ENCODE measurements at regions not wholly inside any gene's neighbourhood (a gene's known extent, or its start where the extent isn't known, plus 50 kb on each side); places are given as distances from the start of the nearest gene placed in this dataset.

DNA sequence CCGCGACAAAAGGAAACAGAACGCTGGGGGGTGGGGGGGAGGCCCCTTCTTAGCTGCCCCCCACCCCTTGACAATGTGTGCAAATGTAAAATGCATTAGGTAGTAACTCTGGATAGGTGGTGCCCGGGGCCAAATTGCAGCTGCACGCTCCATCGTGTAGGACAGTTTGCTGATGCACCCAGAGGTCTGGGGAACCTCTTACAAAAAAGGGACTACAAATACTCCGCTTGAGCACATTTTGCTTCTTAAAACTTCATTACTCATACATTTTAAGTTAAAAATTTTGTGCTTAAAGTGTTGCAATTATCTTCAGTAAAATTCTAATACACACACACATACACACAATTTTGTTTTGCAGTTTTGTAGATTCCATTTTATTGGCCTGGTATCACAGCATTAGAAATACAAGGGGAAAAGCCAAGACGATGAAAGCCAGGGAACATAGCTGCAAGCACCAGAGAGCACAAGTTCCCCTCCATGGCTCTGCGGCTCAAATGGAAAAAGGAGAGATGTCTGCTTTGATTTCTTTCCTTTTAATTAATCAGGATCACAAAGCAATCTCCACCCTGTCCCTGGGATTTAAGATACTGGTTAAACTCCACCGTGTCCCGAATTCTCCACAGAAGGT is 582.1 kb downstream of the ZEB2 start:
- H3K9me3 ChIP-seq (ENCODE audit: control insufficient read depth in 4 of 4, low read length in 3 of 4), result no peaks in the 10 kb centered on the region
- TF ChIP-seq FOXA2 (IDR thresholded peaks at IDR 0.05) (no peak), HNF4G (IDR thresholded peaks at IDR 0.05) (no peak), YY1 (IDR thresholded peaks at IDR 0.05) (no peak), HNF4A (conservative IDR thresholded peaks at IDR 0.05) (no peak)
- peaks cover 0 to 16% (median 0%) of the 10 kb centered on the region in 4 donors for H3K27me3 ChIP-seq (ENCODE audit: control insufficient read depth in 4 of 4, insufficient read depth in 4 of 4, low read length in 3 of 4)
- DNase-seq (ENCODE audit: low spot score), result no peak
- no peak overlapping the region for H3K9ac ChIP-seq (ENCODE audit: low read depth in 1 of 2, low read length in 2 of 2)
- peak overlapping the region; percentile 6 to 73 for H3K27ac ChIP-seq (ENCODE audit: low read depth in 1 of 2, low read length in 2 of 2)
- peak overlapping the region in 2 of 3 donors; percentile 35 to 56 for H3K4me3 ChIP-seq (ENCODE audit: low read depth in 1 of 3, low read length in 3 of 3)
- 20% methylated on average over 11 of the region's 11 CpGs for WGBS
- peaks cover 5 to 15% (median 12%) of the 10 kb centered on the region in 4 donors for H3K4me1 ChIP-seq (ENCODE audit: control insufficient read depth in 4 of 4, insufficient read depth in 4 of 4, low read length in 3 of 4)
- no peaks in the 10 kb centered on the region for H3K36me3 ChIP-seq (ENCODE audit: control insufficient read depth in 4 of 4, insufficient read depth in 3 of 4, low read depth in 1 of 4, low read length in 3 of 4)

DNA sequence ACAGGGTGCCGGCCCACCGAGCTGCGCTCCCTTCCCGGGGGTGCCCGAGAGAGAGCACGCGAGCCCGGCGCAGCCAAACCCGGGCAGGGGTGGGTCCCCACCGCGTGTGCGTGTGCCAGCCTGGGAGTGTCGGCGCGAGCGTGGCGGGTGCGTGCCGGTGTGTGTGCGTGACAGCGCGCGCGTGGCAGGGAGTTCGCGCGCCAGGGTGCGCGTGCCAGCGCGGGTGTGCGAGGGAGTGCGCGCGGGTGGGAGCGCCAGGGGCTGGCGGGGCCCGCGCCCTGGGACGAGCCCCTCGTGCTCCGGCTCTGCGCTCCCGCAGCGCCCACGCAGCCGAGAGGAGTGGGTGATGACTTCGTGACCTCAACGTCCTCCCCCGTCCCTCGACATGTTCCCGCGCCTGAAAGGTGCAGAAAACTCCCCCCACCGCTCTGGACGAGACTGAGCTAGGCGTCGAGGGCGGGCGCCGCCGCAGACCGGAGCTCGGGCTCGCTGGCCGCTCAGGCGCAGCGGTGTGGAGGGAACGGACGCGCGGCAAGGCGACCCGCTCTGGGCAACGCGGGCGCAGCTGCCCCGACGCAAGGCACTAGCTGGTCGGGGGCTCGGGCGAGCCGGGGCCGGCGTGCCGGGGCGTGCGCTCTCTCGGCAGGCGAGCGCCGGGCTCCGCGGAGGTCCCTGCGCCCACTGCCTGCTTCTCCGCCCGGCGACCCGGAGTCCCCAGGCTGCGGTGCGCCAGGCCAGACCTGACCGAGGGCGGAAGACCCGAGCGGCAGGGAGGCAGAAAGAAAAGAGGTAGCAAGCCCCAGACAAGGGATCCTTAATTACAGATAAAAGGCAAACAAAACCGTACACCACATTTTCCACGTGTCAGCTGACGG is 582.8 kb downstream of the ZEB2 start:
- peaks cover 0 to 16% (median 0%) of the 10 kb centered on the region in 4 donors for H3K27me3 ChIP-seq (ENCODE audit: control insufficient read depth in 4 of 4, insufficient read depth in 4 of 4, low read length in 3 of 4)
- peaks cover 5 to 15% (median 12%) of the 10 kb centered on the region in 4 donors for H3K4me1 ChIP-seq (ENCODE audit: control insufficient read depth in 4 of 4, insufficient read depth in 4 of 4, low read length in 3 of 4)
- H3K9me3 ChIP-seq (ENCODE audit: control insufficient read depth in 4 of 4, low read length in 3 of 4), result no peaks in the 10 kb centered on the region
- no peaks in the 10 kb centered on the region for H3K36me3 ChIP-seq (ENCODE audit: control insufficient read depth in 4 of 4, insufficient read depth in 3 of 4, low read depth in 1 of 4, low read length in 3 of 4)
- peak overlapping the region; percentile 6 to 73 for H3K27ac ChIP-seq (ENCODE audit: low read depth in 1 of 2, low read length in 2 of 2)
- TF ChIP-seq GABPA (IDR thresholded peaks at IDR 0.05 in 1 of 2, conservative IDR thresholded peaks at IDR 0.05 in 1 of 2), result no peak
- no peak for TF ChIP-seq NR2F2 (IDR thresholded peaks at IDR 0.05)
- no peak for TF ChIP-seq FOXA2 (IDR thresholded peaks at IDR 0.05)
- TF ChIP-seq JUND (IDR thresholded peaks at IDR 0.05), result no peak
- no peak for TF ChIP-seq RXRA (IDR thresholded peaks at IDR 0.05)
- TF ChIP-seq, protein P1, sequence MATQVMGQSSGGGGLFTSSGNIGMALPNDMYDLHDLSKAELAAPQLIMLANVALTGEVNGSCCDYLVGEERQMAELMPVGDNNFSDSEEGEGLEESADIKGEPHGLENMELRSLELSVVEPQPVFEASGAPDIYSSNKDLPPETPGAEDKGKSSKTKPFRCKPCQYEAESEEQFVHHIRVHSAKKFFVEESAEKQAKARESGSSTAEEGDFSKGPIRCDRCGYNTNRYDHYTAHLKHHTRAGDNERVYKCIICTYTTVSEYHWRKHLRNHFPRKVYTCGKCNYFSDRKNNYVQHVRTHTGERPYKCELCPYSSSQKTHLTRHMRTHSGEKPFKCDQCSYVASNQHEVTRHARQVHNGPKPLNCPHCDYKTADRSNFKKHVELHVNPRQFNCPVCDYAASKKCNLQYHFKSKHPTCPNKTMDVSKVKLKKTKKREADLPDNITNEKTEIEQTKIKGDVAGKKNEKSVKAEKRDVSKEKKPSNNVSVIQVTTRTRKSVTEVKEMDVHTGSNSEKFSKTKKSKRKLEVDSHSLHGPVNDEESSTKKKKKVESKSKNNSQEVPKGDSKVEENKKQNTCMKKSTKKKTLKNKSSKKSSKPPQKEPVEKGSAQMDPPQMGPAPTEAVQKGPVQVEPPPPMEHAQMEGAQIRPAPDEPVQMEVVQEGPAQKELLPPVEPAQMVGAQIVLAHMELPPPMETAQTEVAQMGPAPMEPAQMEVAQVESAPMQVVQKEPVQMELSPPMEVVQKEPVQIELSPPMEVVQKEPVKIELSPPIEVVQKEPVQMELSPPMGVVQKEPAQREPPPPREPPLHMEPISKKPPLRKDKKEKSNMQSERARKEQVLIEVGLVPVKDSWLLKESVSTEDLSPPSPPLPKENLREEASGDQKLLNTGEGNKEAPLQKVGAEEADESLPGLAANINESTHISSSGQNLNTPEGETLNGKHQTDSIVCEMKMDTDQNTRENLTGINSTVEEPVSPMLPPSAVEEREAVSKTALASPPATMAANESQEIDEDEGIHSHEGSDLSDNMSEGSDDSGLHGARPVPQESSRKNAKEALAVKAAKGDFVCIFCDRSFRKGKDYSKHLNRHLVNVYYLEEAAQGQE (IDR thresholded peaks at IDR 0.05), result no peak
- TF ChIP-seq YY1 (IDR thresholded peaks at IDR 0.05), result no peak
- no peak for TF ChIP-seq EGR1 (IDR thresholded peaks at IDR 0.05; ENCODE audit: low read depth in 2 of 2)
- TF ChIP-seq HNF4A (conservative IDR thresholded peaks at IDR 0.05), result no peak
- TF ChIP-seq HNF4G (IDR thresholded peaks at IDR 0.05), result no peak
- no peak for TF ChIP-seq RAD21 (IDR thresholded peaks at IDR 0.05)
- TF ChIP-seq, protein P2, sequence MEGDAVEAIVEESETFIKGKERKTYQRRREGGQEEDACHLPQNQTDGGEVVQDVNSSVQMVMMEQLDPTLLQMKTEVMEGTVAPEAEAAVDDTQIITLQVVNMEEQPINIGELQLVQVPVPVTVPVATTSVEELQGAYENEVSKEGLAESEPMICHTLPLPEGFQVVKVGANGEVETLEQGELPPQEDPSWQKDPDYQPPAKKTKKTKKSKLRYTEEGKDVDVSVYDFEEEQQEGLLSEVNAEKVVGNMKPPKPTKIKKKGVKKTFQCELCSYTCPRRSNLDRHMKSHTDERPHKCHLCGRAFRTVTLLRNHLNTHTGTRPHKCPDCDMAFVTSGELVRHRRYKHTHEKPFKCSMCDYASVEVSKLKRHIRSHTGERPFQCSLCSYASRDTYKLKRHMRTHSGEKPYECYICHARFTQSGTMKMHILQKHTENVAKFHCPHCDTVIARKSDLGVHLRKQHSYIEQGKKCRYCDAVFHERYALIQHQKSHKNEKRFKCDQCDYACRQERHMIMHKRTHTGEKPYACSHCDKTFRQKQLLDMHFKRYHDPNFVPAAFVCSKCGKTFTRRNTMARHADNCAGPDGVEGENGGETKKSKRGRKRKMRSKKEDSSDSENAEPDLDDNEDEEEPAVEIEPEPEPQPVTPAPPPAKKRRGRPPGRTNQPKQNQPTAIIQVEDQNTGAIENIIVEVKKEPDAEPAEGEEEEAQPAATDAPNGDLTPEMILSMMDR (IDR thresholded peaks at IDR 0.05; ENCODE audit: low read depth, low read length, missing input control), result no peak
- TF ChIP-seq SP1 (IDR thresholded peaks at IDR 0.05), result no peak
- TF ChIP-seq, protein P3, sequence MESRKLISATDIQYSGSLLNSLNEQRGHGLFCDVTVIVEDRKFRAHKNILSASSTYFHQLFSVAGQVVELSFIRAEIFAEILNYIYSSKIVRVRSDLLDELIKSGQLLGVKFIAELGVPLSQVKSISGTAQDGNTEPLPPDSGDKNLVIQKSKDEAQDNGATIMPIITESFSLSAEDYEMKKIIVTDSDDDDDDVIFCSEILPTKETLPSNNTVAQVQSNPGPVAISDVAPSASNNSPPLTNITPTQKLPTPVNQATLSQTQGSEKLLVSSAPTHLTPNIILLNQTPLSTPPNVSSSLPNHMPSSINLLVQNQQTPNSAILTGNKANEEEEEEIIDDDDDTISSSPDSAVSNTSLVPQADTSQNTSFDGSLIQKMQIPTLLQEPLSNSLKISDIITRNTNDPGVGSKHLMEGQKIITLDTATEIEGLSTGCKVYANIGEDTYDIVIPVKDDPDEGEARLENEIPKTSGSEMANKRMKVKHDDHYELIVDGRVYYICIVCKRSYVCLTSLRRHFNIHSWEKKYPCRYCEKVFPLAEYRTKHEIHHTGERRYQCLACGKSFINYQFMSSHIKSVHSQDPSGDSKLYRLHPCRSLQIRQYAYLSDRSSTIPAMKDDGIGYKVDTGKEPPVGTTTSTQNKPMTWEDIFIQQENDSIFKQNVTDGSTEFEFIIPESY (IDR thresholded peaks at IDR 0.05), result no peak
- TF ChIP-seq, protein P4, sequence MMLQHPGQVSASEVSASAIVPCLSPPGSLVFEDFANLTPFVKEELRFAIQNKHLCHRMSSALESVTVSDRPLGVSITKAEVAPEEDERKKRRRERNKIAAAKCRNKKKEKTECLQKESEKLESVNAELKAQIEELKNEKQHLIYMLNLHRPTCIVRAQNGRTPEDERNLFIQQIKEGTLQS (IDR thresholded peaks at IDR 0.05), result no peak
- TF ChIP-seq, protein P5, sequence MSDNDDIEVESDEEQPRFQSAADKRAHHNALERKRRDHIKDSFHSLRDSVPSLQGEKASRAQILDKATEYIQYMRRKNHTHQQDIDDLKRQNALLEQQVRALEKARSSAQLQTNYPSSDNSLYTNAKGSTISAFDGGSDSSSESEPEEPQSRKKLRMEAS (IDR thresholded peaks at IDR 0.05), result no peak
- peak overlapping the region in 2 of 3 donors; percentile 35 to 56 for H3K4me3 ChIP-seq (ENCODE audit: low read depth in 1 of 3, low read length in 3 of 3)
- 1% methylated on average over 108 of the region's 108 CpGs for WGBS
- DNase-seq (ENCODE audit: low spot score), result peak; percentile 40
- H3K9ac ChIP-seq (ENCODE audit: low read depth in 1 of 2, low read length in 2 of 2), result no peak overlapping the region
